OCI-M2 (cell line): ENCODE measurements at regions not wholly inside any gene's neighbourhood (a gene's known extent, or its start where the extent isn't known, plus 50 kb on each side); places are given as distances from the start of the nearest gene placed in this dataset.

ENCODE experiments used
- DNase-seq: peaks from one replicate; lab custom pipeline; 2025; ENCODE audit not compliant: unreplicated experiment; lab: John Stamatoyannopoulos, UW

GRCh38 chr16:86663685-86664521 is 85.6 kb downstream of the FOXL1 start:
- no peak for DNase-seq

GRCh38 chr16:86664522-86665318 is 86.4 kb downstream of the FOXL1 start:
- no peak for DNase-seq

- no peak for DNase-seq
Observed at GRCh38 chr16:86665319-86665675, 86.9 kb downstream of the FOXL1 start.

GRCh38 chr16:86665929-86666328 is 87.6 kb downstream of the FOXL1 start:
- no peak for DNase-seq

GRCh38 chr16:86667035-86667434 is 88.7 kb downstream of the FOXL1 start:
- no peak for DNase-seq

- DNase-seq = no peak
Observed at GRCh38 chr16:86668136-86668910, 90.0 kb downstream of the FOXL1 start.

GRCh38 chr16:86669285-86669805 is 91.0 kb downstream of the FOXL1 start:
- no peak for DNase-seq

- DNase-seq = no peak
Observed at GRCh38 chr16:86669937-86670749, 91.8 kb downstream of the FOXL1 start.

GRCh38 chr16:86670750-86671234 is 92.4 kb downstream of the FOXL1 start:
- no peak for DNase-seq

GRCh38 chr16:86671486-86672178 is 93.3 kb downstream of the FOXL1 start:
- no peak for DNase-seq

- no peak for DNase-seq
Observed at GRCh38 chr16:86672179-86672863, 94.0 kb downstream of the FOXL1 start.

- DNase-seq = no peak
Observed at GRCh38 chr16:86673090-86673955, 95.0 kb downstream of the FOXL1 start.

- DNase-seq = no peak
Observed at GRCh38 chr16:86673956-86674453, 95.7 kb downstream of the FOXL1 start.

GRCh38 chr16:86676254-86676670 is 97.9 kb downstream of the FOXL1 start:
- no peak for DNase-seq

- no peak for DNase-seq
Observed at GRCh38 chr16:86679490-86679889, 101.1 kb downstream of the FOXL1 start.

- DNase-seq = no peak
Observed at GRCh38 chr16:86680162-86680561, 101.8 kb downstream of the FOXL1 start.

GRCh38 chr16:86680661-86681030 is 102.3 kb downstream of the FOXL1 start:
- DNase-seq = no peak
